HG02759 (cell line): ENCODE measurements at regions not wholly inside any gene's neighbourhood (a gene's known extent, or its start where the extent isn't known, plus 50 kb on each side); places are given as distances from the start of the nearest gene placed in this dataset.
"Not testable (repeated sequence)": the region's sequence is repeated elsewhere in the genome, so short reads cannot be mapped to it uniquely, and the experiment has no call there.

Source experiments
- ATAC-seq: cut with Tn5 transposase; IDR thresholded peaks from one replicate; pipeline ENCODE4 v1.9.1; 2021; ENCODE audit warnings: mild to moderate bottlenecking, moderate library complexity; ENCODE audit not compliant: unreplicated experiment

- ATAC-seq: no peak
Observed at GRCh38 chr5:136631186-136631585, 265.8 kb upstream of the TRPC7 start.

- ATAC-seq: no peak
Observed at GRCh38 chr5:136629125-136629792, 263.9 kb upstream of the TRPC7 start.

GRCh38 chr5:136626531-136626930 is 261.2 kb upstream of the TRPC7 start:
- ATAC-seq: no peak

- no peak for ATAC-seq
Observed at GRCh38 chr5:136622747-136623146, 257.4 kb upstream of the TRPC7 start.

GRCh38 chr5:136621743-136622142 is 256.4 kb upstream of the TRPC7 start:
- no peak for ATAC-seq

GRCh38 chr5:136620621-136621020 is 255.3 kb upstream of the TRPC7 start:
- no peak for ATAC-seq

DNA sequence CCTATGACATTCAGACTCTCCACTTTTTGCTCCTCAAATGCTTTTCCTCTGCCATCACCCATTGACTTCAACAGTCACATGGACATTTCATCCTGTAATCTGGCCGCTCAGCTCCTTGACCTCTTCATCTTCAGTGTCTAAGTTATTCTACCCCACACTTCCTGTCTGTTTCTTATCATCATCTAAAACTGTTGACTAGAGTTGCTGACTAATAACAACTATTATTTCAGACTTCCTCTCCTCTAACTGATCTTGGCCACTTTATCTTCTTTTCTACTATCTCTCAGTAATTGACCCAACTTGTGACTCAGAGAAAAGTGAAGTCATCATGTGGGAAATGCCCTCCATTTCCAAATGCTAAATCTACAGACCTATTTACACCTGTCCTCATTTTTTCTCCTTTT is 254.7 kb upstream of the TRPC7 start:
- ATAC-seq: no peak

DNA sequence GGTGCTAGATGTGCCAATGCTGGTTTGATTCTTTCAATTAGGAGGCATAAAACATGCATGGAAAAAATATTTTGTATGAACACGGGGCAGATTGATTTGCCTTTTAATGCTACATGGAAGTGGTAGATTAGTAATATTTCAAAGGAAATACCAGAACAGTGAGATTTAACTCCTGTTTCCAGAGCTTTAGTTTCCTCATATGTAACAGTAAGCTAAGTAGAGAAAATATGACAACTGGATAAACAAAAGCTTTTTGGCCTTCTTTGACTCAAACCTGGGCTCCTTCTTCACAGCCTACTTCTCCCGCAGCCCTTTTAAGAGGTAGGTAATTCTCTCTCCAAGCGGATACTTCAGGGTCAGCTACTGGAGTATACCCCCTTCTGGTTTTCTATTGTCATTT is 254.2 kb upstream of the TRPC7 start:
- ATAC-seq: no peak

GRCh38 chr5:136615251-136616119 is 250.1 kb upstream of the TRPC7 start:
- ATAC-seq: no peak

- no peak for ATAC-seq
Observed at GRCh38 chr5:136613230-136613629, 247.9 kb upstream of the TRPC7 start.

GRCh38 chr5:136605638-136606037 is 240.3 kb upstream of the TRPC7 start:
- ATAC-seq: no peak

GRCh38 chr5:136600306-136600705 is 235.0 kb upstream of the TRPC7 start:
- ATAC-seq: no peak

DNA sequence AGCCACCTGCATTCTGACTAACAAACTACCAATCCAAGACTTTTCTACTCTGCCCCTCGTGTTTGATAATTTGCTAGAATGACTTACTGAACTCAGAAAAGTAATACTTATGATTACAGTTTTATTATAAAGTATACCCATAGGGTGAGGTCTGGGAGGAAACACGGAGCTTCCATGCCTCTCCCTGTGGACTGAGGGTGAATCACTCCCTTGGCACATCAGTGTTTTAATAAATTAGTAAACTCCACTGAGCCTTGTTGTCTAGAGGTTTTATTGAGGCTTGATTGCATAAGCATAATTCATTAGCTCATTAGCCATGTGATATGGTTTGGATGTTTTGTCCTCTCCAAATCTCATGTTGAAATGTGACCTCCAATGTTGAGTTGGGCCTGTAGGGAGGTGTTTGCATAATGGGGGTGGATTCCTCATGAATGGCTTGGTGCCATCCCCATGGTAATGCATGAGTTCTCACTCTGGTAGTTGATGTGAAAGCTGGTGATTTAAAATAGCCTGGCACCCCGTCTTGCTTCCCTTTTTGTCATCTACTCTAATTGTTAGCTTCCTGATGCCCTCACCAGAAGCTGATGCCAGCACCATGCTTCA is 233.6 kb upstream of the TRPC7 start:
- no peak for ATAC-seq

DNA sequence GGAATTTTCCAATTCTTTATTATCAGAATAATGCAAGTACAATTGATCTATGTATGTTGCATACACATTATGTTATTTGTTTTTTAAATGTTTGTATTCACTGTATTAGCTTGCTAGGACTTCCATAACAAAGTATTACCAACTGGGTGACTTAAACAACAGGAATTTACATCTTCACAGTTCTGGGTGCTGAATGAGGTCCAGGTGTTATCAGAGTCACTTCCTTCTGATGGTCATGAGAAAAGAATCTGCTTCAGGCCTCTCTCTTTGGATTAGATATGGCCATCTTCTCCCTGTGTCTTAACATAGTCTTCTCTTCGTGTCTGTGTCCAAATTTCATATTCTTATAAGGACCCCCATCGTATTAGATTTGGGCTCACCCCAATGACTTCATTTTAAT is 229.1 kb upstream of the TRPC7 start:
- ATAC-seq: no peak

DNA sequence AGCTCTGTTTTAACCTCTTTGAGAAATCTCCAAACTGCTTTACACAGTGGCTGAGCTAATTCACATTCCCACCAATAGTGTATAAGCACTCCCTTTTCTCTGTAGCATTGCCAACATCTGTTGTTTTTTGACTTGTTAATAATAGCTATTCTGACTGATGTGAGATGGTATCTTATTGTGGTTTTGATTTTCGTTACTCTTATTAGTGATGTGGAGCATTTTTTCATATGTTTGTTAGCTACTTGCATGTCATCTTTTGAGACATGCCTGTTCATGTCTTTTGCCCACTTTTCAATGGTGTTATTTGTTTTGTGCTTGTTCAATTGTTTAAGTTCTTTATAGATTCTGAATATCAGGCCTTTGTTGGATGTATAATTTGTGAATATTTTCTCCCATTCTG is 225.2 kb upstream of the TRPC7 start:
- ATAC-seq: no peak

- ATAC-seq: no peak
Observed at GRCh38 chr5:136586196-136586595, 220.9 kb upstream of the TRPC7 start.

DNA sequence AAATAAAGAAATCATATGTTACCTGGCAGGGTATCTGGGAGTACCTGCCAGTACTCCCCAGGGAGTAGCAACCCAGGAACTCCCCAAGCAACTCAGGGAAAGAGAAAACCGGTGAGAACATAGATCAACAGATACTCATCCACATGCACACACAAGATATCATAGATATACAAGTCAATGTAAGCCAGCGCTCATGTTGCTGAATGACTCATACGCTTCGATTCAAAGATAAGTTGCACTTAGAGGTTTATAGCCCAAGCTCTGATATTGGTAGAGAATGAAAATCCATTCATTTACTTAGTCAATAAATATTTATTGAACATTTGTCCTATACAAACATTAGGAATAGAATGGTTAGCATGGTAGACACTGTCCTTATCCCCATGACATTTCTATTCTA is 219.1 kb upstream of the TRPC7 start:
- ATAC-seq: no peak

DNA sequence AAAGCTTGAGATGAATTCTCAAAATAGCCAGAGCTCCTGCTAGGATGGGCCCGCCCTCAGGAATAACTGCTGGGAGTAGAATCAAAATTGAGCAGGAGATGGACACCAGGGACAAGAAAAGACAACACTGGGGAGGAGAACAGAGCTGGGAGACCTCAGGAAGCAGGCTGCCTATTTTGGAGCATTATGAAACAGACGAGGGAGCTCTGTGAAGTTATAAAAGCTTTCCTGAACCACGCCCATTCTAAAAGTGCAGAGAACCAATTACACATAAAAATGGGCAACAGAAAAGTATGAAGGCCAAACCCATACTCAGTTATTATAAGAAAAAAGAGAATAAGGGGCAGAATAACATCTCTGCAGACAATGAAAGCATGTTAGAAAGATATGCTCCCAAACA is 213.9 kb upstream of the TRPC7 start:
- no peak for ATAC-seq

DNA sequence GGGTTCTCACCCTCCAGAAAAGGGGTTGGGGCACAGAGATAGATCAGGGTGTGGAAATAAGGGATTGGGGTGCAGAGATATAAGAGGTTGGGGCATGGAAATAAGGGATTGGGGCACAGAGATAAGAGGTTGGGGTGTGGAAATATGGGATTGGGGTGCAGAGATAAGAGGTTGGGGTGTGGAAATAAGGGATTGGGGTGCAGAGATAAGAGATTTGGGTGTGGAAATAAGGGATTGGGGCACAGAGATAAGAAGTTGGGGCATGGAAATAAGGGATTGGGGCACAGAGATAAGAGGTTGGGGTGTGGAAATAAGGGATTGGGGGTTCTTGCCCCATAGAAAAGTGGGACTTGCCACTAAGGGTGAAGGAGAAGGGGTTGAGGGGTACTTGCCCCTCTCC is 204.5 kb upstream of the TRPC7 start:
- not testable (repeated sequence) for ATAC-seq

DNA sequence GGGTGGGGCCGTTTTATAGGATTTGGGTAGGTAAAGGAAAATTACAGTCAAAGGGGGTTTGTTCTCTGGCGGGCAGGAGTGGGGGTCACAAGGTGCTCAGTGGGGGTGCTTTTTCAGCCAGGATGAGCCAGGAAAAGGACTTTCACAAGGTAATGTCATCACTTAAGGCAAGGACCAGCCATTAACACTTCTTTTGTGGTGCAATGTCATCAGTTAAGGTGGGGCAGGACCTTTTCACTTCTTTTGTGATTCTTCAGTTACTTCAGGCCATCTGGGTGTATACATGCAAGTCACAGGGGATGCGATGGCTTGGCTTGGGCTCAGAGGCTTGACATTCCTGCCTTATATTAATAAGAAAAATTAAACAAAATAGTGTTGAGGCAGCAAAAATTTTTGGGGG is 200.1 kb upstream of the TRPC7 start:
- not testable (repeated sequence) for ATAC-seq

- not testable (repeated sequence) for ATAC-seq
Observed at GRCh38 chr5:136565050-136565449, 199.7 kb upstream of the TRPC7 start.

DNA sequence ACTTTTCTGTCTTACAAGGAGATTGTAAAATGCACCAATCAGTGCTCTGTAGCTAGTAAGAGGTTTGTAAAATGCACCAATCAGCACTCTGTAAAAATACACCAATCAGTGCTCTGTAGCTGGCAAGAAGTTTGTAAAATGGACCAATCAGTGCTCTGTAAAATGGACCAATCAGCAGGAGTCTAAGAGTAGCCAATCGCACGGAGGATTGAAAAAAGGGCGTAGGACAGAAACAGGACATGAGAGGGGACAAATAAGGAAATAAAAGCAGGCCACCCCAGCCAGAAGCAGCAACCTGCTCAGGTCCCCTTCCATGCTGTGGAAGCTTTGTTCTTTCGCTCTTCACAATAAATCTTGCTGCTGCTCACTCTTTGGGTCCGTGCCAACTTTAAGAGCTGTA is 199.1 kb upstream of the TRPC7 start:
- not testable (repeated sequence) for ATAC-seq
